ENCODE measurements at regions not wholly inside any gene's neighbourhood (a gene's known extent, or its start where the extent isn't known, plus 50 kb on each side); places are given as distances from the start of the nearest gene placed in this dataset.

GRCh38 chr2:147550995-147551731, 293.7 kb upstream of the ACVR2A start:
- DNase-seq, result no peak

- DNase-seq, result no peak
Observed at GRCh38 chr2:147549054-147549453, 295.8 kb upstream of the ACVR2A start.

GRCh38 chr2:147548451-147548850, 296.4 kb upstream of the ACVR2A start:
- no peak for DNase-seq

- no peak for DNase-seq
Observed at GRCh38 chr2:147547440-147547839, 297.4 kb upstream of the ACVR2A start.

GRCh38 chr2:147546109-147546508, 298.7 kb upstream of the ACVR2A start:
- DNase-seq, result no peak

- DNase-seq, result no peak
Observed at GRCh38 chr2:147543056-147543455, 301.8 kb upstream of the ACVR2A start.

GRCh38 chr2:147542351-147542750, 302.5 kb upstream of the ACVR2A start:
- no peak for DNase-seq

- no peak for DNase-seq
Observed at GRCh38 chr2:147541314-147541713, 303.5 kb upstream of the ACVR2A start.

- DNase-seq, result peak; percentile 67
Observed at GRCh38 chr2:147538821-147539220, 306.0 kb upstream of the ACVR2A start.

- peak; percentile 90 for DNase-seq
Observed at GRCh38 chr2:147538088-147538487, 306.7 kb upstream of the ACVR2A start.

- DNase-seq, result no peak
Observed at GRCh38 chr2:147531269-147531668, 313.6 kb upstream of the ACVR2A start.

- DNase-seq, result no peak
Observed at GRCh38 chr2:147530033-147530432, 314.8 kb upstream of the ACVR2A start.

- no peak for DNase-seq
Observed at GRCh38 chr2:147525819-147526489, 318.9 kb upstream of the ACVR2A start.

- no peak for DNase-seq
Observed at GRCh38 chr2:147524912-147525311, 319.9 kb upstream of the ACVR2A start.

- DNase-seq, result no peak
Observed at GRCh38 chr2:147523415-147523814, 321.4 kb upstream of the ACVR2A start.

- DNase-seq, result no peak
Observed at GRCh38 chr2:147521936-147522335, 322.9 kb upstream of the ACVR2A start.

GRCh38 chr2:147520817-147521216, 324.0 kb upstream of the ACVR2A start:
- DNase-seq, result no peak

GRCh38 chr2:147519178-147519577, 325.7 kb upstream of the ACVR2A start:
- no peak for DNase-seq

GRCh38 chr2:147515213-147515612, 329.6 kb upstream of the ACVR2A start:
- no peak for DNase-seq

GRCh38 chr2:147512206-147512605, 332.6 kb upstream of the ACVR2A start:
- DNase-seq, result no peak

GRCh38 chr2:147511491-147511948, 333.3 kb upstream of the ACVR2A start:
- DNase-seq, result peak; percentile 86

- DNase-seq, result peak; percentile 11
Observed at GRCh38 chr2:147509821-147510220, 335.0 kb upstream of the ACVR2A start.

GRCh38 chr2:147506889-147507288, 337.9 kb upstream of the ACVR2A start:
- DNase-seq, result no peak

GRCh38 chr2:147502711-147503290, 342.0 kb upstream of the ACVR2A start:
- no peak for DNase-seq

Measured in skin of body (tissue), 1 donor.